Stimulated activated memory B cell treated with anti-CD40 and anti-IgM and Interleukin-4, amounts not matched to agents 10 μg/mL and 1 μg/mL and 100 μg/mL, for 72 hours (primary cell): ENCODE measurements at regions not wholly inside any gene's neighbourhood (a gene's known extent, or its start where the extent isn't known, plus 50 kb on each side); places are given as distances from the start of the nearest gene placed in this dataset.
"Not testable (repeated sequence)": the region's sequence is repeated elsewhere in the genome, so short reads cannot be mapped to it uniquely, and the experiment has no call there.

Experiments used
- ATAC-seq: fragments of 150-1000 bp; cut with Tn5 transposase; 2 replicates; pipeline ENCODE4 v1.10.0; 2021
- H3K27ac Mint-ChIP-seq: one replicate; pipeline ENCODE4 v1.8.0; 2022; ENCODE audit warnings: mild to moderate bottlenecking, mixed read lengths
- H3K27me3 Mint-ChIP-seq: one replicate; pipeline ENCODE4 v1.8.0; 2022; ENCODE audit warnings: mixed read lengths
- H3K36me3 Mint-ChIP-seq: one replicate; pipeline ENCODE4 v1.8.0; 2022; ENCODE audit warnings: mixed read lengths
- H3K4me1 Mint-ChIP-seq: one replicate; pipeline ENCODE4 v1.8.0; 2022; ENCODE audit warnings: mixed read lengths
- H3K4me3 Mint-ChIP-seq: one replicate; pipeline ENCODE4 v1.8.0; 2022; ENCODE audit warnings: mild to moderate bottlenecking, moderate library complexity, mixed read lengths
- H3K9me3 Mint-ChIP-seq: one replicate; pipeline ENCODE4 v1.8.0; 2022; ENCODE audit warnings: mixed read lengths

DNA sequence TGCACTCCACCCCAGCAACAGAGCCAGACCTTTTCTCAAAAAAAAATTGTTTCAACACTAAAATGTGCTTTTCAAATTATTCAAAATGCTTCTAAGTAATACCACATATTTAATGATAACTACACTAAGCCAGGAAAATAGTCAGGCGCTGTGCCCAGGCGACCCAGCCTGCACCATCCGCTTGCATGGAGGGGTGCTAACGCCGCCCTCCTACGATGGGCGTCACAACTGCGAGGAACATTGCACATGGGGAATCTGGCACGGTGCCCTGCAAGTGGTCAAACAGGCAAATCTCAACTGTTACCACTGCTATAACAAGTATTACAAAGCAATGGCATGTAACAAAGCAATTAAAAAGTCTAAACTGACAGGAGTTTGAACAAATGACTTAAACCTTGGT lies 131.7 kb upstream of the PTPN20 start:
- not testable (repeated sequence) for H3K36me3 Mint-ChIP-seq, ATAC-seq, H3K4me1 Mint-ChIP-seq, H3K27me3 Mint-ChIP-seq, H3K9me3 Mint-ChIP-seq, H3K27ac Mint-ChIP-seq, H3K4me3 Mint-ChIP-seq

DNA sequence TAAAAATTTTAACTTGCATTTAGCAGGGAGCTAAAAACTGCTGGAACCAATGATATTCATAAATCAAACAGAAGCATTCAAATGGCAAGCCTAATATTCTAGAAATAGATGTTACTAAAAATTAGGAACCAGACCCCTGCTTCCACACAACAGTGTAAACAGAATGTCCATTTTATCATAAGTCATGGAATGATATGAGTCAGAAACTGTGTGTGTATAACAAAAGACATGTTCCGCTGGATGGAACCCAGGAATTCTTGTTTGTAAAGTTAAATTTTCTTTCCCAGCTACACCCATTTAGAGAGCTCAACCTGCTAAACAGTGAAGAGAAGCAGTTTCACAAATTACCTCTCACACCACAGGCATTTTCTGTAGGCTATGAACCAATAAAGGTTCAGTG lies 131.1 kb upstream of the PTPN20 start:
- not testable (repeated sequence) for H3K4me1 Mint-ChIP-seq, H3K27ac Mint-ChIP-seq, H3K4me3 Mint-ChIP-seq, ATAC-seq, H3K9me3 Mint-ChIP-seq, H3K36me3 Mint-ChIP-seq, H3K27me3 Mint-ChIP-seq

DNA sequence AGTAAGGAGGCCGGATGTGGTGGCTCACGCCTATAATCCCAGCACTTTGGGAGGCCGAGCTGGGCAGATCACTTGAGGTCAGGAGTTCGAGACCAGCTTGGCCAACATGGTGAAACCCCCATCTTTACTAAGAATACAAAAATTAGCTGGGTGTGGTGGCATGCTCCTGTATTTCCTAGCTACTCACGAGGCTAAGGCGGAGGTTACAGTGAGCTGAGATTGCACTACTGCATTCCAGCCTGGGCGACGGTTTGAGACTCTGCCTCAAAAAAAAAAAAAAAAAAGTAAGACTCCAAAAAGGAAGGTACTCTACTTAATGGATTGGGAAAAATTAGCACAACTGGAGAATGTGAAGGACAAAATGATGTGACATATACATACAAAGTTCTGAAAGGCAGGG lies 130.2 kb upstream of the PTPN20 start:
- not testable (repeated sequence) for H3K4me1 Mint-ChIP-seq, H3K27ac Mint-ChIP-seq

DNA sequence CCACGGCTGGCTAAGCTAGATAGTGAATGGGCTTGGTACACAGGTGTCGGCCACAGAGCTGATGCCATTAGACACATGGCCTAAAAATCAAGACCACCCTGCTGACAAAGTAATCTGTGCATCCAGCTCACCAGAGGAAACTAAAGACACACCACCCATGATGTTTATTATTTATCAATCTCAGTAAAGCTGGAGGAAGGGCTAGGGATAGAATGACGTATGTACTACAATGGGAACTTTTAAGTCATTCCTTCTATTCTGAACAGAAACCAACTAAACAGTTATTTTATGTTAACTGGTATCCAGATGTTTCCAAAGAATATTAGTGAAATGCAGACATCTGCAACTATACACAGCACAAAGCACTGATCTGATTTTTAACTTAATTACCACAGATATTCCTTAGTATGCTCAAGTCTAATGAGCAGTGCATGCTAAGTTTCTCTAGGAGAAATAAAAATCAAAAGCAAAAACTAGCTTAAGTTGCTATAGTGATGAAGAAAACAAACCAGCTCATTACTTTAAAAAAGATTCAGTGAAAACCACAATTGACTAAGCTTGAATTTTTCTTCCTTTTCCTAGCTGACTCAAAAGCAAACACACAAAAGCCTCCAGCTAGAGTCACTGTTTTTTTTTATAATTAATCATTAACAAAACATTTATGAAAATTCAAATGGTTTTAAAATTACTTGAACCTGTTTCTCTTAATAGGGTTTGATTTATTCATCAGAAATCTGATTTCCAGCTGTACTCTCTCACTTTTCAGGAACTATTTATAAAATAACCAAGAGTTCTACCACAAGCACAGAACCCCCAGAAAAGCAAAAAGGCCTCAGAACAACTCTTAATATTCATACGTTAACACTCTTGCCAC lies 129.0 kb upstream of the PTPN20 start:
- not testable (repeated sequence) for H3K36me3 Mint-ChIP-seq, H3K4me1 Mint-ChIP-seq, H3K27ac Mint-ChIP-seq, H3K9me3 Mint-ChIP-seq, H3K27me3 Mint-ChIP-seq, H3K4me3 Mint-ChIP-seq
- ATAC-seq = peak; percentile 24

More for the DNA sequence above, 130.2 kb upstream of the PTPN20 start:
- H3K36me3 Mint-ChIP-seq, H3K27me3 Mint-ChIP-seq, H3K9me3 Mint-ChIP-seq, H3K4me3 Mint-ChIP-seq, ATAC-seq: not testable (repeated sequence)

DNA sequence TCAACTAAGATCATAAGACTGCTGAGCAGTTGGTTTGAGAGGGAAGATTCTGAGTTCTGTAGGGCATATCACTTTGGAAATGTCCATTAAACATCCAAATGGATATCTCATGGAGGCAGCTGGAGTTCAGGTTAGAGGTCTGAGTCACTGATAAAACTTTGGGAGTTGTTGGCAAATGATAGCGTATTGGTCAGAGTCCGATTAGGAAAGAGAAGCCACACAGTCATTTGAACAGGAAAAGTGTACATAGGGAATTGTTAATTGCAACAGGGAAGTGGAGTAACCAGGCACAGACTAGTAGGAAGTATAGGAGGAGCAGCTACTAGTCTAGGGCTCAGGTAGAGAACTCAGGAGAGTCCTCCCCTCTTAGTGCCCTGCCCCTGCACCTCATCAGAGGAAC lies 126.6 kb upstream of the PTPN20 start:
- not testable (repeated sequence) for H3K4me3 Mint-ChIP-seq, ATAC-seq, H3K36me3 Mint-ChIP-seq

DNA sequence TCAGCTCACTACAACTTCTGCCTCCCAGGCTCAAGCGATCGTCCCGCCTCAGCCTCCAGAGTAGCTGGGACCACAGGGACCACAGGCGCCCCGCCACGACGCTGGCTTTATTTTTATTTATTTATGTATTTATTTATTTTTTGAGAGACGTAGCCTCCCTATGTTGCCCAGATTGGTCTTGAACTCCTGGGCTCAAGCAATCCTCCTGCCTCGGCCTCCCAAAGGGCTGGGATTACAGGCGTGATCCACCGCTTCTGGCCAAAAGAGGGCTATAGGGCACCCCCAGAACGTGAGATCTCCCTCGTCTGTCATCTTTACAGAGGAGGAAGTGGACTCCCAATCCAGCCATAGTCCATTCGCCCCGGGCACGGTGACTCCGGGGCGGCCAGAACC lies 125.1 kb upstream of the PTPN20 start:
- H3K9me3 Mint-ChIP-seq, H3K27me3 Mint-ChIP-seq, H3K36me3 Mint-ChIP-seq, ATAC-seq, H3K4me1 Mint-ChIP-seq: not testable (repeated sequence)
- peak overlapping the region; percentile 65 for H3K4me3 Mint-ChIP-seq
- peak overlapping the region; percentile 92 for H3K27ac Mint-ChIP-seq

More for the DNA sequence above, 126.6 kb upstream of the PTPN20 start:
- not testable (repeated sequence) for H3K27me3 Mint-ChIP-seq, H3K27ac Mint-ChIP-seq, H3K9me3 Mint-ChIP-seq, H3K4me1 Mint-ChIP-seq

DNA sequence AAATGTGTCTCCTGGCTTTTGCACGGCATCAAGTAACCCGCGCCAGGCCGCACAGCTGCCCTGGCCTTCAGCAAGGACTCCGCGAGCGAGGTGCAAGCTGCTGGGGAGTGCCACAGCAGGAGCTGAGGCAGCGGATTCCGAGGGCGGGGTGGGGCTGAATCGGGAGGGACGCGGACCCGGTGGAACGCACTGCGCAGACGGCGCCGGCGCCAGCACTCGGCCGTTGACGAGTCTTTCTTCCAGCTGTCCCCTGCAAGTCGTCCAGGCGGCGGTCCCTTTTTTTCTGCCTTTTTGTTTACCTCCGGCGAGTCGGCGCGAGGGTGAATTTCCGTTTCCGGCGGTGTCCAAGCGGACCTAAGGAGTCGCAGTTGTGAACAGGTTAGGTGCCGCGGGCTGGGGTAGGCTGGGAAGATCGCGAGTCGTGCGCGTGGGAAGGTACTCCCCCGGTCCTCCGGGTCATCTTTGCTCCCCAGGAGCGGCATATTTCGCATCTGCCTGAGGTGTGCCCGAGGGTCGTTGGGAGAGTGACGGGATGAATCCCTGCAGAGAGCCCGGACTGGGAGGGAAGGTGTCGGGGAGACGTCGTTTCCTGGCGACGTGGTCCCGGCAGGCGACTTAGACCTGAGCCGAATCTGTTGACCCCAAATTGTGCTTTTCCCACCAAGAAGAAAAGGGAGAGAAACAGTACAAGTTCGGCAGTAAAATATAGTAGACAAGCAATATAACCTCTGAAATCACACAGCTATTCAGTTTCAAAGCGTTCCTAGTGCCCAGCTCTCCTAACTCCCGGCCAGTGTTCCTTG lies 124.5 kb upstream of the PTPN20 start:
- H3K4me1 Mint-ChIP-seq, H3K36me3 Mint-ChIP-seq, H3K27me3 Mint-ChIP-seq, H3K9me3 Mint-ChIP-seq: not testable (repeated sequence)
- Mint-ChIP-seq H3K4me3 (peak overlapping the region; percentile 98), H3K27ac (peak overlapping the region; percentile 92)
- ATAC-seq = peak; percentile 81

DNA sequence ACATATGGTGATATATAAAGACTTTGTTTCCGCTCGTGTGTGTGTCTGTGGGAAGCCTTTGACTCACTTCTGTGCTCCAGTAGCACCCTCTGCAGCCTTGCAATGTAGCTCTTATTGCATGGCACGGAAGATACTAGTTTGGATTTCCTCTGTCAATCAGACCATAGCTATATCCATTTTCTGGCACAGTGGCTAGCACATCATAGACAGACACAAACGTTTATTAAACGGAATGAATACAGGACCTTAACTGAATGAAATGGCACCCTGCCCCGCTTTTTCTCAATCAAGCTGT lies 124.0 kb upstream of the PTPN20 start:
- peak overlapping the region; percentile 98 for H3K4me3 Mint-ChIP-seq
- peak overlapping the region; percentile 92 for H3K27ac Mint-ChIP-seq
- H3K9me3 Mint-ChIP-seq = no peaks in the 10 kb centered on the region

DNA sequence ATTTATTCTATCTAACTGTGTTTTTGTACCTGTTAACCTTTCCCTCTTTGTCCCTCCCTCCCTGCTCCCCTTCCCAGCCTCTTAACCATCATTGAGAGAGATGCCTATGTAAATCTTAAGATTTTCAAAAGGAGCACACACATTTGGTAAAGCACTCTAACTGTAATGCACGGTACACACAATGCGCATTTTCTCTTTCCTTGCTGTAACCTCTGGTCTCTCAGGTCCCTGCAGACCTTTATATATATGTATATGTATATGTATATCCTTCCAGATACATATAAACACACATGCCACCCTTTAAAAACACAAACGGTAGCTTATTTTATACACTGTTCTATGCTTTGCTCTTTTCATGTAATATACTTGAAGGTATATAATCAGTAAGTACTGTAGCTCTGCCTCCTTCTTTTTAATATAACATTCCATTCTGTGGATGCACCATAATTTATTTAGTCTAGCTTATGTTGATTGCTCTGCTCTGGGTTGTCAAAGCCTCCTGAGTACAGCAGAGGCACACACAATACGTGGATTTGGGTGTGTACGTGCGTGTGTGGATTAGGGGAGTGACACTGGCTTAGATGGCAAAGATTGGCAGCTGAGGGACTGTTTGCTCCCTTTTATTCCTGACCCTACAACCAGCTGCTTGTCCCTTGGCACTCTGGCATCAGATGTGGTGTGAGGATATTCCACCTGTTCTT lies 118.4 kb upstream of the PTPN20 start:
- ATAC-seq, H3K36me3 Mint-ChIP-seq, H3K27ac Mint-ChIP-seq, H3K4me3 Mint-ChIP-seq, H3K9me3 Mint-ChIP-seq, H3K27me3 Mint-ChIP-seq, H3K4me1 Mint-ChIP-seq: not testable (repeated sequence)

More for the DNA sequence above, 124.0 kb upstream of the PTPN20 start:
- H3K27me3 Mint-ChIP-seq = no peaks in the 10 kb centered on the region
- H3K4me1 Mint-ChIP-seq = peaks cover 6% of the 10 kb centered on the region
- H3K36me3 Mint-ChIP-seq = no peaks in the 10 kb centered on the region
- ATAC-seq = peak; percentile 82

DNA sequence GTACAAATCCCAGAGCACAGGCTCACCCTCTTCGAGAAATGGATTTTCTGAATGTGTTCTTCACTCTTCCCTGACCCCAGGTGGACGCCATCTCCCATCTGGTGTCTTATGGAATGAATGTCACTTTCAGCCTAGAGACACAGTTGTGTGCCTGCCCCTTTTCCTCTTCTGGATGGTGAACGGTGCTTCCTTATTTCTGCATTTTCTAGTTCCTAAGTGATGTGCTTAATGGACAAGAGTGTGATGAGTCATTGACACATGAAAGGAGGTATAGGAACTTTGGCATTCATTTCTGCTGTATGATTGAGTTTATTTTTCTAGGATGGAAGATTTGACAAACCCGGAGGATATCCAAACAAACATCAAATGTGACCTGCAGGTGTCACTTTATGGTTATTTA lies 114.9 kb upstream of the PTPN20 start:
- ATAC-seq, H3K27me3 Mint-ChIP-seq, H3K4me3 Mint-ChIP-seq, H3K4me1 Mint-ChIP-seq, H3K9me3 Mint-ChIP-seq, H3K27ac Mint-ChIP-seq: not testable (repeated sequence)
- peaks cover 14% of the 10 kb centered on the region for H3K36me3 Mint-ChIP-seq

DNA sequence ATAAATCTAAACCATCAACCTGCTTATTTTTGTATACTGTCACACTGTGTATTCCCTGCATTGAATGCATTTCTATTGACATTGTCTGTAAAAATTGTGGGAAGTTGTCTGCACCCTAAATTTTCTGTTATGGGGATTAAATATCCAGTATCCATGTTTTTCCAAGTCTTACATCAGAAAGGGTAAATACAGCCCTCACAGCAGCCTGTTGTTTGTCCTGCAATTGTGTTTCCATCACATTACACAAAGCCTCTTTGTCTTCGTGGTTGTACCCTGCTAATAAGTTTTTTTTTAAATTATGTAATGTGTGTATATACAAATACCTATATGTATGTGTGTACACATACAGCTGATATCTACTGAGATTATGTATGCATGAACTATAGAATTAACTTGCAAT lies 109.2 kb upstream of the PTPN20 start:
- H3K27ac Mint-ChIP-seq, H3K27me3 Mint-ChIP-seq, ATAC-seq: not testable (repeated sequence)

DNA sequence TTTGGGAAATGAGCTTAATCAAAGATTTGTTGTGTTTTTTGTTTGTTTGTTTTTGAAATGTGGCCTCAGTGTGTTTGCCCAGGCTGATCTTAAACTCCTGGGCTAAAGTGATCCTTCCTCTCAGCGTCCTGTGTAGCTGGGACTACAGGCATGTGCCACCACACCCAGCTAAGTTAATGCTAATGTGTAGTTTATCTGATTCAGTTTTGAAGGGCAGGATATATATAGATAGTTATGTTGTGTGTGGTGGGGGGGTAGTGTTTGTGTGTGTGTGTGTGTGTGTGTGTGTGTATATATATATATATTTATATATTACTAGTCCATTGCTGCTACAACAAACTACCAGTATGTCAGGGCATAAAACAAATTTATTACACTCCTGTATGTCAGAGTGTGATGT lies 108.1 kb upstream of the PTPN20 start:
- not testable (repeated sequence) for H3K36me3 Mint-ChIP-seq, H3K4me3 Mint-ChIP-seq, H3K9me3 Mint-ChIP-seq, H3K27me3 Mint-ChIP-seq, ATAC-seq, H3K4me1 Mint-ChIP-seq, H3K27ac Mint-ChIP-seq

More for the DNA sequence above, 109.2 kb upstream of the PTPN20 start:
- H3K4me1 Mint-ChIP-seq, H3K4me3 Mint-ChIP-seq, H3K9me3 Mint-ChIP-seq: not testable (repeated sequence)
- peaks cover 14% of the 10 kb centered on the region for H3K36me3 Mint-ChIP-seq

DNA sequence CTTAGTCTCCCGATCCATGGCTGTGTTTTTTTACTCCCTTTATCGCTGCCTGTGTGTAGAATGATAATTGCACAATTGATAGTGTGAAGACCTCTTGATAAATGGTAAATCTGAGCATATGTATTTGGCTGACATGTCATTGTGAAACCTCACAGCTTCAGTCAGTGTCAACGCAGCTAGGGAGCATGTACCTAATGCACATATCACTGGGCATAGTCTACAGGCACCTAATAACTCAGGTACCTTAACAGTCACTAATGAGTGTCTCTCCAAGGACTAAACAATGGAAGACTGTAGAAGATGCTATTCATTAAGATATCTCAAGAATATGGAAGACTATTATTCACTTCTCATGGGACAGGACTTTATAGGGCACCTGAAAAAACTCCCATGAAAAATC lies 101.0 kb upstream of the PTPN20 start:
- not testable (repeated sequence) for H3K9me3 Mint-ChIP-seq, H3K4me3 Mint-ChIP-seq, H3K36me3 Mint-ChIP-seq, H3K27me3 Mint-ChIP-seq, H3K4me1 Mint-ChIP-seq, ATAC-seq, H3K27ac Mint-ChIP-seq

DNA sequence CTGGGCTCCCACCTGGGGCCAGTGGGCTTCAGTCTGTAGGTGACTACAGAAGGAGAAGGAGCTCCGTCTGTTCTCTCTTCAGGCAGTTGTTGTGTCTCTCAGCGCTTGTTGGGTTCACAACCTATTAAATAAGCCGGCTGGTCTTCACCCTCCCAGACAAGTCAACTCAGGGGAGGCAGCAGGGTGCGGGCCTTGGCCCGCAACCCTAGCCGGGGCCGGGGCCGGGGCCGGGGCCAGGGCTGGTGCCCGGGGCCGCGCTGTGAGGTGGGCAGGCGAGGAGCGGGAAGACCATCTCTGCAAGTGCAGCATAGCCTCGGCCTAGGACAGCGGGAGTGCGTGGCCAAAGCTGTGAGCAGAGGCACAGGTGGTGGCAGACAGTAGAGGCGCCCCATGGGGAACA lies 95.1 kb upstream of the PTPN20 start:
- not testable (repeated sequence) for H3K9me3 Mint-ChIP-seq, H3K27ac Mint-ChIP-seq, H3K36me3 Mint-ChIP-seq, H3K4me1 Mint-ChIP-seq, H3K27me3 Mint-ChIP-seq, H3K4me3 Mint-ChIP-seq, ATAC-seq

DNA sequence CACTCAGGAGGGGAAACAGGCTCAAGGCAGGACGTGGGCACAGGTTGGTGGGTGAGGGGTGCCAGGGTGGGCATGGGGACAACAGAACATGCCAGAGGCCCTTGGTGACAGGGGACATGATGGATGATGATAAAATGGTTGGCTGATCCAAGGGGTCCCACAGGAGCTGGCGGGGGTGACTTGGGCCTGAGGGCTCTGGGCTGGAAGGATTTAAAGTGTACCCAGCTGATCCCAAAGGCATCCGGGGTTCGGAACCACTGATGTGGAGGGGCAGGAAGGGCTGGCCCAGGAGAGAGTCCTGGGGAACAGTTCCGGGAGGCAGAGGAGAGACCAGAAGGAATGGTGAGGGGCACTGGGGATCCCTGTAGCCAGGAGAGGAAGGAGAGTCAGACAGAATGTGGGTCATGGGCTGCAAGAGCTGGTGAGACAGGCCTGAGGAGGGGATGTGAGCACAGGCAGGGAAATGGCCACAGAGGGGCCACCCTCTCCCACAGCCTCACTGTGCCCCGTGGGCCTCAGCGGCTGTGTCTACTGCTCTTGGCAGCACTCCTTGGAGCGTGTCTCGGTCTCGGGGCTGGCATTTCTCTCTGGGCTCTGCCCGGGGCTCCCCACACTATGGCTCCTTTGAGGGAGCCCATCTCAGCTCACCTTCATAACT lies 70.7 kb upstream of the PTPN20 start:
- not testable (repeated sequence) for H3K27ac Mint-ChIP-seq, H3K36me3 Mint-ChIP-seq, H3K27me3 Mint-ChIP-seq, H3K9me3 Mint-ChIP-seq, H3K4me1 Mint-ChIP-seq, H3K4me3 Mint-ChIP-seq
- peak; percentile 34 for ATAC-seq
